HUES48 (cell line): ENCODE measurements at regions not wholly inside any gene's neighbourhood (a gene's known extent, or its start where the extent isn't known, plus 50 kb on each side); places are given as distances from the start of the nearest gene placed in this dataset.
A peak's percentile ranks its signal among the peaks of the same experiment; 100 is the strongest.
"Not testable (repeated sequence)": the region's sequence is repeated elsewhere in the genome, so short reads cannot be mapped to it uniquely, and the experiment has no call there.

ENCODE experiments used
- H3K27ac ChIP-seq: one replicate; pipeline ENCODE4 v1.7.0; 2013; ENCODE audit warnings: low read depth, low read length, inconsistent platforms
- H3K27me3 ChIP-seq: 2 replicates; pipeline ENCODE4 v1.6.1; 2013; ENCODE audit warnings: mild to moderate bottlenecking, low read length; ENCODE audit not compliant: control insufficient read depth, insufficient read depth
- H3K36me3 ChIP-seq: 2 replicates; pipeline ENCODE4 v1.6.1; 2013; ENCODE audit warnings: low read length; ENCODE audit not compliant: control insufficient read depth, insufficient read depth
- H3K4me1 ChIP-seq: 2 replicates; pipeline ENCODE4 v1.6.1; 2013; ENCODE audit warnings: mild to moderate bottlenecking, low read length; ENCODE audit not compliant: control insufficient read depth, insufficient read depth
- H3K4me3 ChIP-seq: 2 replicates; pipeline ENCODE4 v1.5.1; 2013; ENCODE audit warnings: mild to moderate bottlenecking, low read depth, low read length
- H3K9ac ChIP-seq: 2 replicates; pipeline ENCODE4 v1.6.1; 2013; ENCODE audit warnings: mild to moderate bottlenecking, low read depth, low read length, moderate library complexity
- H3K9me3 ChIP-seq: 2 replicates; pipeline ENCODE4 v1.6.1; 2013; ENCODE audit warnings: low read length; ENCODE audit not compliant: control insufficient read depth, insufficient read depth

DNA sequence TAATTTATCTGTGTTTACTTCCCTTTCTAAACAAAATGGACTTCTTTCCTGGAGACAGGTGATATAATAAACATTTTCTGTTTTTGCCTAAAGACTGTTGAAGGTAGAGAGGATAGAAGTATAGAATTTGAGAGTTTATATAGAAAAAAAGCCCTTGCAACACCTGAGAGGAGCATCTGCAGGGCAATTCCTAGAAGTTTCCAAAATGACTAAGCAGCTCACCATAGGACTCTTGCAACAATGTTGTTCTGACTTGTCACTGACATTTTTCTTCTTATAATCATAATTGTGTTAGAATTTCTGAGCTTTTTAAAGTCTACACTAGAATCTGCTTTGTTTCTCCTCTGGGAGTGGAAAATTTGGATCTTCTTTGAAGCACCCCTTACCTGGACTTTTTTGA is 216.8 kb downstream of the TUSC1 start:
- H3K9me3 ChIP-seq: no peaks in the 10 kb centered on the region
- no peak overlapping the region for H3K27ac ChIP-seq
- no peak overlapping the region for H3K9ac ChIP-seq
- H3K4me3 ChIP-seq: no peak overlapping the region
- H3K27me3 ChIP-seq: no peaks in the 10 kb centered on the region
- no peaks in the 10 kb centered on the region for H3K36me3 ChIP-seq
- no peaks in the 10 kb centered on the region for H3K4me1 ChIP-seq

DNA sequence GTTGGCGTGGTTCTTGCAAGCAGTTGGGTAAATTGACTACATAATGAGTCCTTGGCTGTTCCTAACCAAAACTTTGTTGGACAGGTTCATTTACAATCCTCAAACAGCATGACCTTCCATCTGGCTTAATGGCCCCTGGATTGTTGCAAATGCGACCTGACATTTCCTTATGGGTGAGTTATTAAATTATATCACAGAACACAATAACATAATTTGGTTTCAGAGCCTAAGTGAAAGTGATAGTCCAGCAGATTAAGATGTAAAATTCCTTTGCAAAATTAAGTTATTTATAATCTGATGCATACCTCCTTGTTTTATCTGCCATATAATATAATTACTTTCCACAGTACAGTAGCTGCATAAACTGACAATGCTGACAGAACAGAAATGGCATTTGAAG is 224.4 kb downstream of the TUSC1 start:
- Histone ChIP-seq H3K4me3 (no peak overlapping the region), H3K27me3 (no peaks in the 10 kb centered on the region), H3K27ac (no peak overlapping the region), H3K9me3 (no peaks in the 10 kb centered on the region), H3K9ac (no peak overlapping the region), H3K4me1 (no peaks in the 10 kb centered on the region), H3K36me3 (no peaks in the 10 kb centered on the region)

DNA sequence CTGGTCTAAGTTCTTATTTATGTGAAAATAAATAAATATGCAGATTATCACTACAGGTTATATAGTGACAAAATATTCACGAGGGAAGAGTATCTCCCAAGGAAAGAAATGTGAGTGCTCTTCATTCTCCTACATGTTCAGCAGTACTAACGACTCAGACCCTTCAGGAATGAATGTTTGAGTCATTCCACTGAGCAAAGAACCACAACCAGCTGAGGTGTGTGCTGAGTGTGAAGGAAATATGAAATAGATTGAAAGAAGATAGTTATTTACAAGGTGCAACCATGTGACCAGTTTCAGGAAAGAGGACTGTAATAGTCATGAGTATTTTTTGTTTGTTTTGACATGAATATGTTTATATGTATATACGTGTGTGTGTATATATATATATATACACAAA is 228.7 kb downstream of the TUSC1 start:
- no peaks in the 10 kb centered on the region for H3K9me3 ChIP-seq
- no peaks in the 10 kb centered on the region for H3K4me1 ChIP-seq
- no peaks in the 10 kb centered on the region for H3K36me3 ChIP-seq
- no peak overlapping the region for H3K4me3 ChIP-seq
- H3K9ac ChIP-seq: no peak overlapping the region
- H3K27me3 ChIP-seq: no peaks in the 10 kb centered on the region
- H3K27ac ChIP-seq: no peak overlapping the region

DNA sequence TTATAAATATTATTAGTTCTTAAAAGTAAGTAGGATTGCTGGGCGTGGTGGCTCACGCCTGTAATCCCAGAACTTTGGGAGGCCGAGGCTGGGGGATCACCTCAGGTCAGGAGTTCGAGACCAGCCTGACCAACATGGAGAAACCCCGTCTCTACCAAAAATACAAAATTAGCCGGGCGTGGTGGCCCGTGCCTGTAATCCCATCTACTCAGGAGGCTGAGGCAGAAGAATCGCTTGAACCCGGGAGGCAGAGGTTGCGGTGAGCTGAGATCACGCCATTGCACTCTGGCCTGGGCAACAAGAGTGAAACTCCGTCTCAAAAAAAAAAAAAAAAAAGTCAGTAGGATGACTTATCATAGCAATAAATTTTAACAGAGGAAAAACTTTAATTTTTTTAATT is 232.5 kb downstream of the TUSC1 start:
- H3K4me3 ChIP-seq, H3K27ac ChIP-seq, H3K27me3 ChIP-seq, H3K9ac ChIP-seq, H3K9me3 ChIP-seq, H3K36me3 ChIP-seq, H3K4me1 ChIP-seq: not testable (repeated sequence)

DNA sequence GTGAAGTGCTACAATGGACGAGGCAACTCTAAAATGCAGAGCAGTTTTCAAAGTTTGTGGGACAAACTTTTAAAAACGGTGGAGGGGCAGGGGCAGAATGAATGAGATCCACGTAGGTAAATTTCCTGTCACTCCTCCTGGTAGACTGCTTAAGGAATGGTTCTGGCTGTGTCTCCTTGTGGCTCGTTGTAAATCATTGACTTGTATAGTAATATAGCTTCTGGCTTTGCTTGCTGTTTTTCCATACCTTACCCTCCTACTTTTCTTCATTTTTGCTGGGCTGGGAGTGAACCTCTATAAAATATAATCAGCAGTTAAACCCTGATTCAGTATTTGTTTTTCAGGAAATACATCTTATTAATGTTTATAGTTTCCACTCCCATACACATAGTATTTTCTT is 235.7 kb downstream of the TUSC1 start:
- H3K9ac ChIP-seq: no peak overlapping the region
- no peak overlapping the region for H3K27ac ChIP-seq
- H3K9me3 ChIP-seq: no peaks in the 10 kb centered on the region
- H3K4me1 ChIP-seq: no peaks in the 10 kb centered on the region
- H3K27me3 ChIP-seq: no peaks in the 10 kb centered on the region
- no peaks in the 10 kb centered on the region for H3K36me3 ChIP-seq
- H3K4me3 ChIP-seq: no peak overlapping the region

DNA sequence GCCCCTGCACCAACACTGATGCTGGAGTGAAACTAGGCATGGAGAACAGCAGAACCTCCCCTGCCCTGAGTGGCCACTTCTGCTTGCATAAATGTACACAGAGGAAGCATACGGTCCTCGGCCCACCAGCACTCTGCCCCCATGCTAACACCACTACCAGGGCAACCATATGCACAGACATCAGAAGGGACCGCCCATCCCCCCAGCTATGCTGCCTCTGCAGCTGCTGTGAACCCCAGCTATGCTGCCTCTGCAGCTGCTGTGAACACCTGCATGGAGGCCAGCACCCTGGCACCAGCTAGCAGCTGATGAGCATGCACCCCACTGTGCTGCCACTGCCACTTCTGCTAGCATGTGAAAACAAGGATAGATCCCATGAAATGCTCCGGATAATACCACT is 250.3 kb downstream of the TUSC1 start:
- H3K27ac ChIP-seq: no peak overlapping the region
- no peak overlapping the region for H3K4me3 ChIP-seq
- H3K9me3 ChIP-seq: peaks cover 15% of the 10 kb centered on the region; the same call in 1 of the 2 replicates
- H3K36me3 ChIP-seq: no peaks in the 10 kb centered on the region
- no peaks in the 10 kb centered on the region for H3K27me3 ChIP-seq
- no peaks in the 10 kb centered on the region for H3K4me1 ChIP-seq
- H3K9ac ChIP-seq: no peak overlapping the region

DNA sequence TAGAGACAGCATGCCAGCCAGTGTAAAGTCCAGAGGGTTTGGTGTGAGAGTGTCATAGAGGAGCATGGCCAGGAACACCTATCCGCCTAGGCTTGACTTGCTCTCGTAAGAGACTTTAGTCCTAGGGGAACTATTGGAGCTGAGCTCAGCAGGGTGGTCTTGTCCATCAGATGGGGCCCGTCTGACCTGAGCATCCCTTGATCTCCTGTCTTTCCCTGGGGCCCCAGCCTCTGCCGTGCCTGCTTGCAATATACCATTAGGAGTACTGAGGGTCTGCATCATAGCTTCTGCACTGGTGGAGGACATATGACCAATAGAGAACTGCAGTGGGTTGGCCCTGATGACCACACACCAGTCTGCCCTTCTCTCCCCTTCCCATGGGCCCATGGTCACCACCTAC is 251.0 kb downstream of the TUSC1 start:
- Histone ChIP-seq H3K4me1 (no peaks in the 10 kb centered on the region), H3K9ac (no peak overlapping the region), H3K27me3 (no peaks in the 10 kb centered on the region), H3K36me3 (no peaks in the 10 kb centered on the region), H3K4me3 (no peak overlapping the region), H3K27ac (no peak overlapping the region), H3K9me3 (peaks cover 15% of the 10 kb centered on the region; the same call in 1 of the 2 replicates)

DNA sequence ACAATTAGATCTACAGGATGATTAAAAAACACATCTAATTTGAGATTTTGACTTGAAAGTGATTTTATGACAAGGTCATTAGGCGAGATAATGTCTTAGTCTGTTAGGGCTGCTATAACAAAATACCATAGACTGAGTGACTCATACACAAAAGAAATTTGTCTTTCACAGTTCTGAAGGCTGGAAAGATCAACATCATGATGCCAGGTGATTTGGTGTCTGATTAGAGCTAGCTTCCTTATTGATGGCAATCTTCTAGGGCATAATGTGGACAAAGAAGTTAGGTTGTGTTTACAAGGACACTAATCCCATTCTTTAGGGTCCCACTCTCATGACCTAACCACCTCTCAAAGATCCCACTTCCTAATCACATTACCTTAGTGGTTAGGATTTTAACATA is 256.7 kb downstream of the TUSC1 start:
- H3K9ac ChIP-seq: no peak overlapping the region
- no peak overlapping the region for H3K27ac ChIP-seq
- H3K36me3 ChIP-seq: no peaks in the 10 kb centered on the region
- H3K27me3 ChIP-seq: no peaks in the 10 kb centered on the region
- H3K4me1 ChIP-seq: no peaks in the 10 kb centered on the region
- H3K9me3 ChIP-seq: peaks cover 12% of the 10 kb centered on the region; the same call in 1 of the 2 replicates
- no peak overlapping the region for H3K4me3 ChIP-seq

DNA sequence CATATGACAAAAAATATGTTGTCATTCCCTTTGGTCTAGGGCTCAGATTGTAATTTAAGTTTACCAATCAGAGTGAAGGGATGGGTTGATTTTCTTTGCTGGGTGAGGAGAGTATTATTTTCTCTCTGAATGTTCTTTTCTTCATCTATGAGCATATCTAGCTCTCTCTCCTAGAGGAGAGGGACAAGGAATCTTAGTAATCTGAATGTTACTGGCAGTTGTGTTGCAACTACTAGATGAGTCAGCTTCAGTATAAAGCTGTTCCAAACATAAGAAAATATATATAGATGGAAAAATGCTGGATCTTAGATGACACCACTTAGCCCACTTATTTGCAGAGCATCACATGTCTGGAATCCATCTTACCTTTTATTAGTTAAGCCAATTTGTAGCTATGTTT is 259.3 kb downstream of the TUSC1 start:
- Histone ChIP-seq H3K9ac (no peak overlapping the region), H3K36me3 (no peaks in the 10 kb centered on the region), H3K27me3 (no peaks in the 10 kb centered on the region), H3K9me3 (no peaks in the 10 kb centered on the region), H3K4me3 (no peak overlapping the region), H3K4me1 (peaks cover 25% of the 10 kb centered on the region), H3K27ac (no peak overlapping the region)

DNA sequence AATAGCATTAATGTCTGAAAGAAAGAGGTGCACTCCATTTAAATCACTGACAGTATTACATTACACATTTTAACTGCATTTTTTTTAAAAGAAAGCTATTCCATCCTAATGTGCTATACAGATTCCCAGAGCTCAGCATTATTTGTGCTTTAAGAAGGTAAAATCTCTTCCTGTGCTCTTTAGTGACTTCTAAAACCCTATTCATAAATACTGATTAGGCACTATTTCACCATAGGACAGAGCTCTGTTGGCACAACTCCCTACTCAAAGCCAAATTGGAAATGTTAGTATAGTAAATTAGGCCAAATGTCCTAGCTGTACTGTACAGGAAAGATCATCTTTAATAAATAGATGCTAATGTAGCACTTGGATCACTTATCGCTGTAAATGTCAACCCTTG is 262.5 kb downstream of the TUSC1 start:
- peaks cover 30% of the 10 kb centered on the region for H3K4me1 ChIP-seq
- H3K27me3 ChIP-seq: no peaks in the 10 kb centered on the region
- no peak overlapping the region for H3K27ac ChIP-seq
- H3K4me3 ChIP-seq: no peak overlapping the region
- H3K36me3 ChIP-seq: no peaks in the 10 kb centered on the region
- H3K9me3 ChIP-seq: no peaks in the 10 kb centered on the region
- no peak overlapping the region for H3K9ac ChIP-seq

DNA sequence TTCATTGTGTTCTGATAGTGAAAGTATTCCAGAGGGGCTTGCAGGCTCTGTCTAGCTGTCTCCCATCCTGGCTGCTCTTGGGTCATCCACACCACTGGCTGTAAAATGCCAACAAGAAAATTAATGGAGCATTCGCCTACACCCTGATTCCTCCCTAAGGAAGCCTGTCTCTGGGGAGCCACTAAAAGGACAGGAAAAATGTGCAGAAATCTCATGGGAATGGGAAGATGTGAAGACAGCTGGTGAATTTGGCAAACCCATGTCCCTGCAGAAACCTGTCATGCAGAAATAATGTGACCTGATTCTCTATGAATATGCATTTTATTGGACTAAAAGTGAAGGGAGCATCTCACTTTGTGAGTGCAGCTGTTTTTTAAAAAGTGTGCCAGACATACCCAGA is 265.6 kb downstream of the TUSC1 start:
- no peaks in the 10 kb centered on the region for H3K36me3 ChIP-seq
- no peak overlapping the region for H3K9ac ChIP-seq

DNA sequence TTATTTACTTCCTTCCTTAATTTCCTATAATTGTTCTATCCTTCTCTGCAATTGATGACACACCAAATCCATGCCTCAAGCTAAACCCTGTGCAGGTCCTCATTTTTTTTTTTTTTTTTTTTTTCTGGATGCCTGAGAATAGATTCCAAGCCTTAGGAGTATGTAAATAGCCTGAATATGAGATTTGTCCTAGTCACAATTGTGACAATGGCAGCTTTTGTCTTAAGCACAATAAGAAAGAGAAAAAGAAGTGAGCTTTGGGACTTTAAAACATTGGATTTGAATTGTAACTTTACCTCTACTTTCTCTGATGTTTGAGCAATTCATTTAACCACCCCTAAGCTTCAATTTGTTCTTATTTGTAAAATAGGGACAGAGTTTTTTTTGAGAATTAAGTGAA is 280.5 kb downstream of the TUSC1 start:
- Histone ChIP-seq H3K4me1 (peaks cover 21% of the 10 kb centered on the region), H3K27me3 (no peaks in the 10 kb centered on the region), H3K9me3 (peaks cover 53% of the 10 kb centered on the region), H3K27ac (peak overlapping the region; percentile 99), H3K9ac (no peak overlapping the region), H3K36me3 (peaks cover 2% of the 10 kb centered on the region; the same call in 1 of the 2 replicates), H3K4me3 (peak overlapping the region; percentile 43; the same call in 1 of the 2 replicates)

More for the DNA sequence above, 265.6 kb downstream of the TUSC1 start:
- peaks cover 35% of the 10 kb centered on the region for H3K4me1 ChIP-seq
- no peak overlapping the region for H3K4me3 ChIP-seq
- H3K27me3 ChIP-seq: no peaks in the 10 kb centered on the region
- H3K9me3 ChIP-seq: no peaks in the 10 kb centered on the region
- no peak overlapping the region for H3K27ac ChIP-seq
